Stomach smooth muscle (tissue), 2 donors: ENCODE measurements at regions not wholly inside any gene's neighbourhood (a gene's known extent, or its start where the extent isn't known, plus 50 kb on each side); places are given as distances from the start of the nearest gene placed in this dataset.

Source experiments
- H3K27ac ChIP-seq: one replicate; pipeline ENCODE4 v1.7.0; 2013; ENCODE audit warnings: mild to moderate bottlenecking, low read length, inconsistent platforms
- H3K27me3 ChIP-seq, 2 donors: one replicate each; pipeline ENCODE4 v1.7.0; 2013; ENCODE audit warnings: low read length in 2 of 2; ENCODE audit not compliant: insufficient read depth in 2 of 2, control insufficient read depth in 1 of 2
- H3K36me3 ChIP-seq, 2 donors: one replicate each; pipeline ENCODE4 v1.7.0; 2013; ENCODE audit warnings: low read length in 2 of 2; ENCODE audit not compliant: control insufficient read depth in 2 of 2, insufficient read depth in 2 of 2
- H3K4me1 ChIP-seq: one replicate; pipeline ENCODE4 v1.7.0; 2013; ENCODE audit warnings: low read length; ENCODE audit not compliant: control insufficient read depth, insufficient read depth
- H3K4me3 ChIP-seq, 2 donors: one replicate each; pipeline ENCODE4 v1.7.0; 2013; ENCODE audit warnings: low read length in 2 of 2
- H3K9ac ChIP-seq, 2 donors: one replicate each; pipeline ENCODE4 v1.7.0; 2013; ENCODE audit warnings: low read length in 2 of 2, mild to moderate bottlenecking in 1 of 2
- H3K9me3 ChIP-seq, 2 donors: one replicate each; pipeline ENCODE4 v1.7.0; 2013; ENCODE audit warnings: low read length in 2 of 2; ENCODE audit not compliant: control insufficient read depth in 2 of 2
- donor health status: healthy.
- donor health status: Pancreatic carcinoma.

- Histone ChIP-seq H3K4me1 (no peaks in the 10 kb centered on the region), H3K27ac (no peak overlapping the region)
Measured at GRCh38 chr13:60933638-60934037, 482.0 kb downstream of the PCDH20 start.

GRCh38 chr13:60931858-60932546 lies 483.6 kb downstream of the PCDH20 start:
- Histone ChIP-seq H3K9me3 (no peaks in the 10 kb centered on the region), H3K36me3 (no peaks in the 10 kb centered on the region), H3K9ac (no peak overlapping the region), H3K4me1 (no peaks in the 10 kb centered on the region), H3K27me3 (no peaks in the 10 kb centered on the region), H3K27ac (no peak overlapping the region), H3K4me3 (no peak overlapping the region)

More at GRCh38 chr13:60933638-60934037, 482.0 kb downstream of the PCDH20 start:
- H3K9me3 ChIP-seq = no peaks in the 10 kb centered on the region
- H3K36me3 ChIP-seq = no peaks in the 10 kb centered on the region
- no peaks in the 10 kb centered on the region for H3K27me3 ChIP-seq
- H3K9ac ChIP-seq = no peak overlapping the region
- H3K4me3 ChIP-seq = no peak overlapping the region

- Histone ChIP-seq H3K27me3 (no peaks in the 10 kb centered on the region), H3K4me3 (no peak overlapping the region), H3K27ac (no peak overlapping the region), H3K9ac (no peak overlapping the region), H3K36me3 (no peaks in the 10 kb centered on the region), H3K4me1 (no peaks in the 10 kb centered on the region), H3K9me3 (no peaks in the 10 kb centered on the region)
Measured at GRCh38 chr13:60925686-60926085, 490.0 kb downstream of the PCDH20 start.

- Histone ChIP-seq H3K36me3 (no peaks in the 10 kb centered on the region), H3K4me1 (no peaks in the 10 kb centered on the region), H3K9ac (no peak overlapping the region), H3K4me3 (no peak overlapping the region), H3K27ac (no peak overlapping the region), H3K9me3 (no peaks in the 10 kb centered on the region), H3K27me3 (no peaks in the 10 kb centered on the region)
Measured at GRCh38 chr13:60924856-60925255, 490.8 kb downstream of the PCDH20 start.

- Histone ChIP-seq H3K4me3 (no peak overlapping the region), H3K9ac (no peak overlapping the region), H3K27ac (no peak overlapping the region), H3K27me3 (no peaks in the 10 kb centered on the region), H3K9me3 (no peaks in the 10 kb centered on the region), H3K4me1 (no peaks in the 10 kb centered on the region), H3K36me3 (no peaks in the 10 kb centered on the region)
Measured at GRCh38 chr13:60922576-60923231, 492.9 kb downstream of the PCDH20 start.

GRCh38 chr13:60893801-60894200 lies 496.8 kb downstream of the TDRD3 start:
- Histone ChIP-seq H3K4me1 (no peaks in the 10 kb centered on the region), H3K9me3 (no peaks in the 10 kb centered on the region), H3K27me3 (no peaks in the 10 kb centered on the region), H3K36me3 (no peaks in the 10 kb centered on the region), H3K4me3 (no peak overlapping the region), H3K9ac (no peak overlapping the region), H3K27ac (no peak overlapping the region)

GRCh38 chr13:60887711-60888110 lies 490.7 kb downstream of the TDRD3 start:
- Histone ChIP-seq H3K27ac (no peak overlapping the region), H3K36me3 (no peaks in the 10 kb centered on the region), H3K27me3 (no peaks in the 10 kb centered on the region), H3K9ac (no peak overlapping the region), H3K9me3 (no peaks in the 10 kb centered on the region), H3K4me3 (no peak overlapping the region), H3K4me1 (no peaks in the 10 kb centered on the region)

- no peak overlapping the region for H3K4me3 ChIP-seq
- H3K36me3 ChIP-seq = no peaks in the 10 kb centered on the region
- H3K9me3 ChIP-seq = no peaks in the 10 kb centered on the region
- no peaks in the 10 kb centered on the region for H3K4me1 ChIP-seq
- no peak overlapping the region for H3K9ac ChIP-seq
- H3K27ac ChIP-seq = no peak overlapping the region
- no peaks in the 10 kb centered on the region for H3K27me3 ChIP-seq
Measured at GRCh38 chr13:60881507-60881906, 484.5 kb downstream of the TDRD3 start.

- Histone ChIP-seq H3K4me1 (no peaks in the 10 kb centered on the region), H3K9ac (no peak overlapping the region), H3K9me3 (no peaks in the 10 kb centered on the region), H3K27me3 (no peaks in the 10 kb centered on the region), H3K36me3 (no peaks in the 10 kb centered on the region), H3K4me3 (no peak overlapping the region), H3K27ac (no peak overlapping the region)
Measured at GRCh38 chr13:60873116-60873515, 476.1 kb downstream of the TDRD3 start.

GRCh38 chr13:60869941-60870613 lies 473.1 kb downstream of the TDRD3 start:
- Histone ChIP-seq H3K36me3 (no peaks in the 10 kb centered on the region), H3K9ac (no peak overlapping the region), H3K4me1 (no peaks in the 10 kb centered on the region), H3K9me3 (peaks cover 0 to 2% of the 10 kb centered on the region in 2 donors), H3K4me3 (no peak overlapping the region), H3K27ac (no peak overlapping the region), H3K27me3 (no peaks in the 10 kb centered on the region)

GRCh38 chr13:60869225-60869624 lies 472.2 kb downstream of the TDRD3 start:
- Histone ChIP-seq H3K4me3 (no peak overlapping the region), H3K27ac (no peak overlapping the region), H3K36me3 (no peaks in the 10 kb centered on the region), H3K9me3 (peaks cover 0 to 2% of the 10 kb centered on the region in 2 donors), H3K4me1 (no peaks in the 10 kb centered on the region), H3K9ac (no peak overlapping the region), H3K27me3 (no peaks in the 10 kb centered on the region)
